ENCODE measurements at regions not wholly inside any gene's neighbourhood (a gene's known extent, or its start where the extent isn't known, plus 50 kb on each side); places are given as distances from the start of the nearest gene placed in this dataset.

DNA sequence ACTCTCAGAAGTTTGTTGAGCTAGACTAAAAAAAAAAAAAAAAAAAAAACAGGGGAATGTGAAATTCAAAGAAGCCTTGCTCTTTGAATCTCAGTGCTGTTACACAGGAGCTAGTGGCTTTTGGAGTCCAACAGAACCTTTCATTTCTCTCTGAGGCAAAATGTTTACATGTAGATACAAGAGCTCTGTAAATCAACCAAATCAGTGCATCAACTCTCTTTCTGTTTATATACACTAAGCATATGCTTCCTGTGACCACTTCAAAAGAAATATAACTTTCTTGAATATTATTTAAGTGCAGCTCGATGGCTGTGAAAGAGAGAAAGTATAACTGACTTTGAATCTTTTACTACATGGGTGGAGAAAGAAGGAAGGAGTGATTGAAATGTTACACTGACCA is 115.3 kb upstream of the ITGA1 start:
- TF ChIP-seq, protein P1, sequence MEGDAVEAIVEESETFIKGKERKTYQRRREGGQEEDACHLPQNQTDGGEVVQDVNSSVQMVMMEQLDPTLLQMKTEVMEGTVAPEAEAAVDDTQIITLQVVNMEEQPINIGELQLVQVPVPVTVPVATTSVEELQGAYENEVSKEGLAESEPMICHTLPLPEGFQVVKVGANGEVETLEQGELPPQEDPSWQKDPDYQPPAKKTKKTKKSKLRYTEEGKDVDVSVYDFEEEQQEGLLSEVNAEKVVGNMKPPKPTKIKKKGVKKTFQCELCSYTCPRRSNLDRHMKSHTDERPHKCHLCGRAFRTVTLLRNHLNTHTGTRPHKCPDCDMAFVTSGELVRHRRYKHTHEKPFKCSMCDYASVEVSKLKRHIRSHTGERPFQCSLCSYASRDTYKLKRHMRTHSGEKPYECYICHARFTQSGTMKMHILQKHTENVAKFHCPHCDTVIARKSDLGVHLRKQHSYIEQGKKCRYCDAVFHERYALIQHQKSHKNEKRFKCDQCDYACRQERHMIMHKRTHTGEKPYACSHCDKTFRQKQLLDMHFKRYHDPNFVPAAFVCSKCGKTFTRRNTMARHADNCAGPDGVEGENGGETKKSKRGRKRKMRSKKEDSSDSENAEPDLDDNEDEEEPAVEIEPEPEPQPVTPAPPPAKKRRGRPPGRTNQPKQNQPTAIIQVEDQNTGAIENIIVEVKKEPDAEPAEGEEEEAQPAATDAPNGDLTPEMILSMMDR (IDR thresholded peaks at IDR 0.05; ENCODE audit: low read length, missing control alignments): no peak
- DNase-seq (ENCODE audit: low read depth): no peak
- no peak overlapping the region for H3K4me3 ChIP-seq (replicated peaks; ENCODE audit: low read depth, low read length)

DNA sequence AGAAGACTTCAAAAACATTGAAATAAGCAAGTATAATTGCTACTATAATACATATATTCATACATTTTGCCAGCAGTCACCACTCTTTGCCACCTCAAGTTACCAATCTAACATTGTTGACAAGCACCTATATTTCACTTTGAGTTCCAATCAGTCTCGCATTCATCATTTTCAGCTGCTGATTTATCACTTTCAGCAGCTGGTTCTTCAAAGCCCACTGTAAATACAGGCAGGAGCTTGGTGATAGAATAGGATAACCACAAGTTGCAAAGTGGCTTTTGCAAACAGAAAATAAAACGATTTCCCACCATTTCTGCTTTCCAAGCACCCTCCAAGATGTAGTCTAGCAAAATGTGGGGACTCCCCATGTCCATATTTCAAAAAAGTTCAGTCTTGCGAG is 114.2 kb upstream of the ITGA1 start:
- TF ChIP-seq, protein P1 (IDR thresholded peaks at IDR 0.05; ENCODE audit: low read length, missing control alignments): no peak
- no peak overlapping the region for H3K4me3 ChIP-seq (replicated peaks; ENCODE audit: low read depth, low read length)
- no peak for DNase-seq (ENCODE audit: low read depth)

DNA sequence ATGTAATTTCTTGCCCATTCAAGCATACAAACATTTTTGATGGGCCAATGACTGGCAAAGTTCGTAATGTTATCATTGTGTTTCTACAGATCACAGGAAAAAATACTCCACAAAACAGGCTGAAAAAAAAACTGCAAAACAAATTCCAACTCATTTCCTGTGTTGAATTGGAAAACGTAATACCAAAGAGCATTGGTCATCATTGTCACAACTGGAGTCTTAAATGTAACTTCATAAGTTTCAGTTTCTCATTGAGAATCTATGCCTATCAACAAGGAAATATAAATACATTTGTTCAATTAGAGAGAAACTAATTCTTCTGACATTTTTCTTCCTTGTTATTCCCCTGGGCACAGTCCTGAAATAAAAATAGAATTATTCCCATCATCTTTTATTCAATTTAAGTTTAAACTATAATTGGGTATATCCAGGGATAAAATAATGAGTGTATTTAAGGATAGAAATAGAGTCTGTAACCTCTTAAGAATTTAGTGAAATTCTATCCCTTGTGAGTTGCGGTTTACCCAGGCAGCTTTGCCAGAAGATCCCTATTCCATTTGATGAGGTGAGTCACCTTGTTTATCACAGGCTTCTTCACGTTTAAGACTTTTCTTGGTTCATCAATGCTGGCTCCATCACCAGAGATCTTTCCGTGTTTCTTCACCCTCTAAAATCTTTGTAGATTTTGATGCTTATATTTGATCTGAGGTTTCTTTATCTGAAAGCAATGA is 112.7 kb upstream of the ITGA1 start:
- peak; percentile 56 for DNase-seq (ENCODE audit: low read depth)
- no peak overlapping the region for H3K4me3 ChIP-seq (replicated peaks; ENCODE audit: low read depth, low read length)
- TF ChIP-seq, protein P1 (IDR thresholded peaks at IDR 0.05; ENCODE audit: low read length, missing control alignments): no peak

DNA sequence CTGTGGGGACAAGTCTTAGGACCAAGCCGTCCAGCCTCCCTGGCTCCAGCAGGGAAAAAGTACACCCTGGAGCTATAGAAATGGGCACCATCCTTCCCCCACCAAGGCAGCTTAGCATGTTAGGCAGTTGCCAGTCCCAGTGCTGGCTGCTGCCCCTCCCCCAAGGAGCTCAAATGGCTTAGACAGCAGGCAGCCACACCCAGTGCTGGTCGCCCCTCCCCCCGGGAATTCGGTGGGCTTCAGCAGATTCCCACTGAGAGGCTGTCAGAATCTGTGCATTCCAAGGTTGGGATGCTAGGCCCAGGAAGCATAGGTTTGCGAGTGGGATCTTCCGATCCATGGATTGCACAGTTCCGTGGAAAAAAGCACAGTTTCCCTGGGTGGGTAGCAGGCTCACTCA is 105.2 kb upstream of the ITGA1 start:
- H3K4me3 ChIP-seq (replicated peaks; ENCODE audit: low read depth, low read length): no peak overlapping the region
- TF ChIP-seq, protein P1 (IDR thresholded peaks at IDR 0.05; ENCODE audit: low read length, missing control alignments): no peak
- DNase-seq (ENCODE audit: low read depth): no peak

DNA sequence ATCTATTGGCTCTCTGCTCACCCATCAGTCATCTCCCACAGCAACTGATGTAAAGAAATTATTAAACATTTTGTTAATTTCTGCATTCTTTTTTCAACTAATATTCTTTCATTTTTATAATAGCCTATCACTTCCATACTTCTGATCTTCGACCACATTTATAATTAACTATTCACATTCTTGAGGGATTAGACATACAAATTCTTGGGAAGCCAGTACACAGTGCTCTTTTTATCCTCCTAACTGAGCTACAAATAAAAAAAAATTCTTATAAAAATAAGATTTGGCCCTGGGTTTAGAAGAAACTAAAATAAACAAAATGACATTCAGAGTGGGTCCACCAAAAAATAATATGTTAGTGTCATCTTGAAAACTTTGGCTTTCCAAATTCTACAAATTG is 103.7 kb upstream of the ITGA1 start:
- TF ChIP-seq, protein P1 (IDR thresholded peaks at IDR 0.05; ENCODE audit: low read length, missing control alignments): no peak
- no peak for DNase-seq (ENCODE audit: low read depth)
- H3K4me3 ChIP-seq (replicated peaks; ENCODE audit: low read depth, low read length): no peak overlapping the region

DNA sequence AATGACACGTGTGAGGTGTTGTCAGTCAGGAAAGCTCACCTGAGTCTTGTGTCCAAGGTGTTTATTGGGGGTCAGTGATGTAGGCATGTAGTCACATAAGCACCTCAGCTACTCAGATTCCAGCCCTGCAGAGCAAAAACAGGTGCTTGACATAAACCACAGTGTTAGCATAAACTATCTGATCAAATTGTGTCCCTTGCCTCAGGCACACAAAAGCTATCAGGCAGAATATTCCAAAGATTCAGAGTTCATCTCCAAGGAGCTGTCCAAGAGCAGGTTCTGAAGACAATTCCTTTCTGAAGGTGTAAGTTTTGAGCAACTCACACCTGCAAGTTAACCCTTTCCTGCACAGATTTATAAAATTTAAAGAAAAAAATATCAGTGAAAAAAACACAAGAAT is 102.2 kb upstream of the ITGA1 start:
- DNase-seq (ENCODE audit: low read depth): no peak
- TF ChIP-seq, protein P1 (IDR thresholded peaks at IDR 0.05; ENCODE audit: low read length, missing control alignments): no peak
- H3K4me3 ChIP-seq (replicated peaks; ENCODE audit: low read depth, low read length): no peak overlapping the region

DNA sequence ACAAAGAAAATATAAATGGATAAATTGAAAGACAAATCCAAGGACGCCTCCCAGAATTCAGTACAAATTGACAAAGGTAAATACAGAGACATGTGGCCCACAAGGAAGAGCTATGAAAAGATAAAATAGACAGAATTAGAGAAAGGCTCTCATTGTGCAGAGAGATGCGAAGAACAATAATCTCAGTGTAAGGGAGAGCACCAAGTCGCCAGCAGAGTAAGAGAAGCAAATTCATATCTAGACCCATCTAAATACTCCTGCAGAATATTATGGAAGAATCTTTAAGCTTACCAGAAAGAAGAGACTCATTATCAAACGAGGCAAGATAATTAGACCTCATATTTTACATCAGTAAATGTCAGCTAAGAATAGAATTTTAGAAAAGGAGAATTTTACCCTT is 101.7 kb upstream of the ITGA1 start:
- TF ChIP-seq, protein P1 (IDR thresholded peaks at IDR 0.05; ENCODE audit: low read length, missing control alignments): no peak
- DNase-seq (ENCODE audit: low read depth): no peak
- no peak overlapping the region for H3K4me3 ChIP-seq (replicated peaks; ENCODE audit: low read depth, low read length)
